OCI-LY3 (cell line): ENCODE measurements at regions not wholly inside any gene's neighbourhood (a gene's known extent, or its start where the extent isn't known, plus 50 kb on each side); places are given as distances from the start of the nearest gene placed in this dataset.

Source experiments
- CTCF ChIP-seq: fragments of 200-600, 300-600 bp; sonication (generic); IDR thresholded peaks from 2 replicates; pipeline ENCODE4 v1.5.1; 2014; ENCODE audit warnings: antibody characterized with exemption, low read length, low read depth
- EZH2phosphoT487 ChIP-seq: fragments of 200-600 bp; shearing (Covaris generic); IDR thresholded peaks from 2 replicates; pipeline ENCODE4 v1.6.1; 2018; ENCODE audit warnings: antibody characterized with exemption, mixed run types, low read depth

GRCh38 chr11:122594986-122595645 is 60.4 kb upstream of the UBASH3B start:
- TF ChIP-seq CTCF (no peak), EZH2phosphoT487 (no peak)
